ENCODE measurements at regions not wholly inside any gene's neighbourhood (a gene's known extent, or its start where the extent isn't known, plus 50 kb on each side); places are given as distances from the start of the nearest gene placed in this dataset.
"Not testable (repeated sequence)": the region's sequence is repeated elsewhere in the genome, so short reads cannot be mapped to it uniquely, and the experiment has no call there.

- no peak for FAIRE-seq
- no peak overlapping the region for H3K4me3 ChIP-seq (ENCODE audit: low read depth in 1 of 3, low read length in 3 of 3)
- H3K36me3 ChIP-seq (ENCODE audit: control insufficient read depth in 3 of 3, insufficient read depth in 2 of 3, low read depth in 1 of 3, low read length in 3 of 3), result no peaks in the 10 kb centered on the region
- WGBS, 3 donors, result 87 to 95% (median 90%) methylated on average over 3 of the region's 3 CpGs
- no peaks in the 10 kb centered on the region for H3K27me3 ChIP-seq (ENCODE audit: control insufficient read depth in 3 of 3, insufficient read depth in 3 of 3, low read length in 3 of 3)
- H3K9me3 ChIP-seq (ENCODE audit: control insufficient read depth in 2 of 2, insufficient read depth in 1 of 2, low read depth in 1 of 2, low read length in 1 of 2), result peaks cover 0 to 3% of the 10 kb centered on the region in 2 donors
- H3K4me1 ChIP-seq (ENCODE audit: control insufficient read depth in 3 of 3, insufficient read depth in 2 of 3, low read depth in 1 of 3, low read length in 2 of 3), result no peaks in the 10 kb centered on the region
- H3K27ac ChIP-seq (ENCODE audit: low read depth in 1 of 3, low read length in 2 of 3), result no peak overlapping the region
- no peak for DNase-seq
Observed at GRCh38 chr5:42235837-42236236, 187.4 kb upstream of the GHR start.

DNA sequence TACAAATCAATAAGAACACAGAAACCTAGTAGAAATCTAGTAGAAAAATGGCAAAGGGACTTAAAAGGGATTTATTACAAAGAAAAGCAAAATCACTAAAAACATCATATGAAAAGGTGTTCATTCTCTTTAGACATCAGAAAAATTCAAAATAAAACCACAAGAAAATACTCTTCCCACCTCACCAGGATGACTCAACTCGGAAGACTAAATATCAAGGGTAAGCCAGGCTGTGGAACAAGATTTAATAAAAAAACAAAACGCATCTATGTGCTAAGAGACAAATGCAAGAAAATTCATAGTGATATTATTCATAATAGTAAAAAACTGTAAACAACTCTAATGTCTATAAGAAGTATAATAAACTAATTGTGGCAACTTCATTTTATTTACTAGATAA, 181.6 kb upstream of the GHR start:
- WGBS, 3 donors, result 86 to 91% (median 88%) methylated on average over 2 of the region's 2 CpGs
- no peak for DNase-seq
- Histone ChIP-seq H3K4me1 (ENCODE audit: control insufficient read depth in 3 of 3, insufficient read depth in 2 of 3, low read depth in 1 of 3, low read length in 2 of 3) (no peaks in the 10 kb centered on the region), H3K4me3 (ENCODE audit: low read depth in 1 of 3, low read length in 3 of 3) (no peak overlapping the region), H3K27me3 (ENCODE audit: control insufficient read depth in 3 of 3, insufficient read depth in 3 of 3, low read length in 3 of 3) (no peaks in the 10 kb centered on the region), H3K36me3 (ENCODE audit: control insufficient read depth in 3 of 3, insufficient read depth in 2 of 3, low read depth in 1 of 3, low read length in 3 of 3) (no peaks in the 10 kb centered on the region), H3K27ac (ENCODE audit: low read depth in 1 of 3, low read length in 2 of 3) (no peak overlapping the region), H3K9me3 (ENCODE audit: control insufficient read depth in 2 of 2, insufficient read depth in 1 of 2, low read depth in 1 of 2, low read length in 1 of 2) (no peaks in the 10 kb centered on the region)
- FAIRE-seq, result no peak

DNA sequence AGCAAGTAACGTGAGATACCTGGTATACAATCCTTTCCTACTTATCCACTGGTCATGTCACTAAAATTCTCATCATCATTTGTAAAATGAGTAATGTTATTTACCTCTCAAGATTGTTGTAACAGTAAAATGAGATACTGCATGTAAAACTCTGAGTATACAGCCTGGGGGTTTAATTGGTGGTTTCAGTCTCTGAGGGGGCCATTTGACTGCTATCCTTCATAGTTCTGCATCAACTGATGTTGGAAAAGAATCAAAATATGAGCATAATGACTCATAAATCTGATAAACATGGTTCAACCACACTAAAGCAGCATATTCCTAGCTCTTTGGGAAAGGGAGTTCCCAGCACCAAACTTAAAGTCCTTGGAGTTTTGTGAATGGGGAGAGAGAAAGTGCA, 181.0 kb upstream of the GHR start:
- Histone ChIP-seq H3K9me3 (ENCODE audit: control insufficient read depth in 2 of 2, insufficient read depth in 1 of 2, low read depth in 1 of 2, low read length in 1 of 2) (no peaks in the 10 kb centered on the region), H3K4me3 (ENCODE audit: low read depth in 1 of 3, low read length in 3 of 3) (no peak overlapping the region), H3K36me3 (ENCODE audit: control insufficient read depth in 3 of 3, insufficient read depth in 2 of 3, low read depth in 1 of 3, low read length in 3 of 3) (no peaks in the 10 kb centered on the region), H3K27ac (ENCODE audit: low read depth in 1 of 3, low read length in 2 of 3) (no peak overlapping the region), H3K27me3 (ENCODE audit: control insufficient read depth in 3 of 3, insufficient read depth in 3 of 3, low read length in 3 of 3) (no peaks in the 10 kb centered on the region), H3K4me1 (ENCODE audit: control insufficient read depth in 3 of 3, insufficient read depth in 2 of 3, low read depth in 1 of 3, low read length in 2 of 3) (no peaks in the 10 kb centered on the region)
- FAIRE-seq, result no peak
- WGBS, 3 donors, result 23 to 57% (median 25%) methylated on average over 1 of the region's 1 CpG
- no peak for DNase-seq

DNA sequence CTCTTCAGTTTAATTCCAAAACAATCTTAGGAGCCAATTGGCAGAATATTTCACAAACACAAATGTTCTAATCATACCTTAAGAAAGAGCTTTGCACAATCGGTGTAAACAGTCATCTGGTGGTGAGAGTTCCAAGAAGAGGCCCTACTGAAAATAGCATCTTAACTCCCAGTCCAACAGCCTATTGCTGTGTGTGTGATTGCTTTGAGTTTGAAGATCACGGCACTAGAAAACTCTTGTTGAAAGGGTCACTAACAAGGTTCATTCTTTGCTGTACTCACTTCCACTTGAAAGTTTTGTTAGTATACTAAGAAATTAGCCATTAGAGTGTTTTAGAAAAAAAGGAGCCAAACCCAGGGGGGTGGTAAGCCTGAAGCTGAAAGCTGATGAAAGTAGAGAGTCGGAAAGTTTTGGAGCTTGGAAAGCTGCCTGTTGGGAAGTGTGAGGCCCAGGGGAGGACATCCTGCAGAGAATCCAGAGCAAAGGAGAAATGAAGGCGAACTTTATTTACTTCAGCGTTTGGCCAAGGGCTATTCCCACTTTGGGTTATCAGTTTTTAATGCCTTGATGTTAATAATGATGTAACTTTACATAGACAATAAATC, 180.3 kb upstream of the GHR start:
- H3K36me3 ChIP-seq (ENCODE audit: control insufficient read depth in 3 of 3, insufficient read depth in 2 of 3, low read depth in 1 of 3, low read length in 3 of 3), result no peaks in the 10 kb centered on the region

GRCh38 chr5:42252306-42252705, 170.9 kb upstream of the GHR start:
- no peak overlapping the region for H3K27ac ChIP-seq (ENCODE audit: low read depth in 1 of 3, low read length in 2 of 3)
- FAIRE-seq, result no peak

More for the DNA sequence above, 180.3 kb upstream of the GHR start:
- FAIRE-seq (no peak), DNase-seq (no peak)
- H3K4me3 ChIP-seq (ENCODE audit: low read depth in 1 of 3, low read length in 3 of 3), result no peak overlapping the region
- no peaks in the 10 kb centered on the region for H3K9me3 ChIP-seq (ENCODE audit: control insufficient read depth in 2 of 2, insufficient read depth in 1 of 2, low read depth in 1 of 2, low read length in 1 of 2)
- H3K27me3 ChIP-seq (ENCODE audit: control insufficient read depth in 3 of 3, insufficient read depth in 3 of 3, low read length in 3 of 3), result no peaks in the 10 kb centered on the region
- no peaks in the 10 kb centered on the region for H3K4me1 ChIP-seq (ENCODE audit: control insufficient read depth in 3 of 3, insufficient read depth in 2 of 3, low read depth in 1 of 3, low read length in 2 of 3)
- 54 to 66% (median 60%) methylated on average over 5 of the region's 5 CpGs for WGBS, 3 donors
- H3K27ac ChIP-seq (ENCODE audit: low read depth in 1 of 3, low read length in 2 of 3), result no peak overlapping the region

DNA sequence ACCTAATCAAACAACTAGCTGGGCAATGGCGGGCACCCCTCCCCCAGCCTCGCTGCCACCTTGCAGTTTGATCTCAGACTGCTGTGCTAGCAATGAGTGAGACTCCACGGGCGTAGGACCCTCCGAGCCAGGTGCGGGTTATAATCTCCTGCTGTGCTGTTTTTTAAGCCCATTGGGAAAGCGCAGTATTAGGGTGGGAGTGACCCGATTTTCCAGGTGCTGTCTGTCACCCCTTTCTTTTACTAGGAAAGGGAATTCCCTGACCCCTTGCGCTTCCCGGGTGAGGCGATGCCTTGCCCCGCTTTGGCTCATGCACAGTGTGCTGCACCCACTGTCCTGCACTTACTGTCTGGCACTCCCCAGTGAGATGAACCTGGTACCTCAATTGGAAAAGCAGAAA, 163.3 kb upstream of the GHR start:
- H3K4me3 ChIP-seq (ENCODE audit: low read depth in 1 of 3, low read length in 3 of 3); H3K9me3 ChIP-seq (ENCODE audit: control insufficient read depth in 2 of 2, insufficient read depth in 1 of 2, low read depth in 1 of 2, low read length in 1 of 2); H3K27me3 ChIP-seq (ENCODE audit: control insufficient read depth in 3 of 3, insufficient read depth in 3 of 3, low read length in 3 of 3); H3K27ac ChIP-seq (ENCODE audit: low read depth in 1 of 3, low read length in 2 of 3); H3K36me3 ChIP-seq (ENCODE audit: control insufficient read depth in 3 of 3, insufficient read depth in 2 of 3, low read depth in 1 of 3, low read length in 3 of 3); H3K4me1 ChIP-seq (ENCODE audit: control insufficient read depth in 3 of 3, insufficient read depth in 2 of 3, low read depth in 1 of 3, low read length in 2 of 3); DNase-seq; FAIRE-seq: not testable (repeated sequence)
- 85 to 92% (median 89%) methylated on average over 12 of the region's 12 CpGs for WGBS, 3 donors

More at GRCh38 chr5:42252306-42252705, 170.9 kb upstream of the GHR start:
- no peaks in the 10 kb centered on the region for H3K27me3 ChIP-seq (ENCODE audit: control insufficient read depth in 3 of 3, insufficient read depth in 3 of 3, low read length in 3 of 3)
- no peaks in the 10 kb centered on the region for H3K9me3 ChIP-seq (ENCODE audit: control insufficient read depth in 2 of 2, insufficient read depth in 1 of 2, low read depth in 1 of 2, low read length in 1 of 2)
- no peak for DNase-seq
- WGBS, 3 donors, result 88 to 96% (median 93%) methylated on average over 5 of the region's 5 CpGs
- H3K4me1 ChIP-seq (ENCODE audit: control insufficient read depth in 3 of 3, insufficient read depth in 2 of 3, low read depth in 1 of 3, low read length in 2 of 3), result no peaks in the 10 kb centered on the region
- no peaks in the 10 kb centered on the region for H3K36me3 ChIP-seq (ENCODE audit: control insufficient read depth in 3 of 3, insufficient read depth in 2 of 3, low read depth in 1 of 3, low read length in 3 of 3)
- H3K4me3 ChIP-seq (ENCODE audit: low read depth in 1 of 3, low read length in 3 of 3), result no peak overlapping the region

GRCh38 chr5:42267091-42267490, 156.1 kb upstream of the GHR start:
- DNase-seq (no peak), FAIRE-seq (no peak)
- Histone ChIP-seq H3K9me3 (ENCODE audit: control insufficient read depth in 2 of 2, insufficient read depth in 1 of 2, low read depth in 1 of 2, low read length in 1 of 2) (no peaks in the 10 kb centered on the region), H3K4me3 (ENCODE audit: low read depth in 1 of 3, low read length in 3 of 3) (no peak overlapping the region), H3K27ac (ENCODE audit: low read depth in 1 of 3, low read length in 2 of 3) (no peak overlapping the region), H3K36me3 (ENCODE audit: control insufficient read depth in 3 of 3, insufficient read depth in 2 of 3, low read depth in 1 of 3, low read length in 3 of 3) (no peaks in the 10 kb centered on the region), H3K4me1 (ENCODE audit: control insufficient read depth in 3 of 3, insufficient read depth in 2 of 3, low read depth in 1 of 3, low read length in 2 of 3) (no peaks in the 10 kb centered on the region), H3K27me3 (ENCODE audit: control insufficient read depth in 3 of 3, insufficient read depth in 3 of 3, low read length in 3 of 3) (no peaks in the 10 kb centered on the region)

DNA sequence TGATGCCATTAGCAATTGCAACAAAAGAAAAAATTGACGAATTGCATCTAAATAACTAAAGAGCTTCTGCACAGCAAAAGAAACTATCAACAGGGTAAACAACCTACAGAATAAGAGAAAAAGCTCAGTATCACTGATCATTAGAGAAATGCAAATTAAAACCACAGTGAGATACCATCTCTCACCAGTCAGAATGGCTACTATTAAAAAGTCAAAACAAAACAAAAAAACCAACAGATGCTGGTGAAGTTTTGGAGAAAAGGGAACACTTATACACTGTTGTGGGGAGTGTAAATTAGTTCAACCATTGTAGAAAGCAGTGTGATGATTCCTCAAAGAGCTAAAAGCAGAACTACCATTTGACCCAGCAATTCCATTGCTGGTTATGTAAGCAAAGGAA, 155.1 kb upstream of the GHR start:
- WGBS, 3 donors, result 81 to 86% (median 82%) methylated on average over 1 of the region's 1 CpG
- H3K36me3 ChIP-seq (ENCODE audit: control insufficient read depth in 3 of 3, insufficient read depth in 2 of 3, low read depth in 1 of 3, low read length in 3 of 3); H3K27me3 ChIP-seq (ENCODE audit: control insufficient read depth in 3 of 3, insufficient read depth in 3 of 3, low read length in 3 of 3); DNase-seq; H3K4me3 ChIP-seq (ENCODE audit: low read depth in 1 of 3, low read length in 3 of 3); H3K9me3 ChIP-seq (ENCODE audit: control insufficient read depth in 2 of 2, insufficient read depth in 1 of 2, low read depth in 1 of 2, low read length in 1 of 2); H3K4me1 ChIP-seq (ENCODE audit: control insufficient read depth in 3 of 3, insufficient read depth in 2 of 3, low read depth in 1 of 3, low read length in 2 of 3); H3K27ac ChIP-seq (ENCODE audit: low read depth in 1 of 3, low read length in 2 of 3); FAIRE-seq: not testable (repeated sequence)

- no peaks in the 10 kb centered on the region for H3K27me3 ChIP-seq (ENCODE audit: control insufficient read depth in 3 of 3, insufficient read depth in 3 of 3, low read length in 3 of 3)
- WGBS, 3 donors, result 75 to 83% (median 78%) methylated on average over 2 of the region's 2 CpGs
- no peak overlapping the region for H3K27ac ChIP-seq (ENCODE audit: low read depth in 1 of 3, low read length in 2 of 3)
- no peaks in the 10 kb centered on the region for H3K9me3 ChIP-seq (ENCODE audit: control insufficient read depth in 2 of 2, insufficient read depth in 1 of 2, low read depth in 1 of 2, low read length in 1 of 2)
- no peaks in the 10 kb centered on the region for H3K4me1 ChIP-seq (ENCODE audit: control insufficient read depth in 3 of 3, insufficient read depth in 2 of 3, low read depth in 1 of 3, low read length in 2 of 3)
- H3K4me3 ChIP-seq (ENCODE audit: low read depth in 1 of 3, low read length in 3 of 3), result no peak overlapping the region
- no peaks in the 10 kb centered on the region for H3K36me3 ChIP-seq (ENCODE audit: control insufficient read depth in 3 of 3, insufficient read depth in 2 of 3, low read depth in 1 of 3, low read length in 3 of 3)
- no peak for DNase-seq
- no peak for FAIRE-seq
Observed at GRCh38 chr5:42268630-42269029, 154.6 kb upstream of the GHR start.

Measured in small intestine (tissue), 7 donors.